ENCODE measurements at regions not wholly inside any gene's neighbourhood (a gene's known extent, or its start where the extent isn't known, plus 50 kb on each side); places are given as distances from the start of the nearest gene placed in this dataset.

DNA sequence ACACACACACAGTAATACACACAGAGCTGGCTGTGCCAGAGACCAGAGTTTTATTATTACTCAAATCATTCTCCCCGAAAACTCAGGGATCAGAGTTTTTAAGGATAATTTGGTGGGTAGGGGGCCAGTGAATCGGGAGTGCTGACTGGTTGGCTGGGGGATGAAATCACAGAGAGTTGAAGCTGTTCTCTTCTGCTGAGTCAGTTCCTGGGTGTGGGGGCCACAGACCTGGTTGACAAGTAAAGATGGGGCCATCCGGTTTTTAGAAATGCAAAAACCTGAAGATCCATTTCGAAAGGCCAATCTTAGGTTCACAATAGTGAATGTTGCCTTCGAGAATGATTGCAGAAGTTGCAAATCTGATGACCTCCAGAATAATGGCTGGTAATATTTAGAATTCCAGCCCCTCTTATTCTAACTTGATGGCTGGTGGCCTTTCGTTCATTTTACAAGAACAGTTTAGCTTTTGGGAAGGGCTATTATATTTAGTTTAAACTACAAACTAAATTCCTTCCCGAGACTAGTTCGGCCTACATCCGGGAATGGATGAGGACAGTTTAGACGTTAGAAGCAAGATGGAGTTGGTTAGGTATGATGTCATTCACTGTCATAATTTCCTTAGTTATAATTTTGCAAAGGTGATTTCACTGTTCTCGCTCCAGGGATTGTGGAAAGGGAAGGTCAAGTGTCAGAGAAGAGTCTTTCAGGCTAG, 123.2 kb downstream of the KCNJ18 start:
- BruUV-seq (replicated peaks): no TSS peak
- Histone ChIP-seq H3K27ac (ENCODE audit: low read depth, low read length, poor library complexity, severe bottlenecking) (no peak overlapping the region), H3K36me3 (ENCODE audit: insufficient read depth, low read length, poor library complexity, severe bottlenecking) (no peaks in the 10 kb centered on the region), H3K27me3 (replicated peaks; ENCODE audit: insufficient read depth, low read depth, low read length, poor library complexity) (no peaks in the 10 kb centered on the region), H3K4me3 (ENCODE audit: low read depth, low read length, poor library complexity, severe bottlenecking) (no peak overlapping the region), H3K9me3 (ENCODE audit: low read depth, low read length, poor library complexity, severe bottlenecking) (peaks cover 48% of the 10 kb centered on the region), H3K4me1 (ENCODE audit: insufficient read depth, low read length, poor library complexity, severe bottlenecking) (no peaks in the 10 kb centered on the region)
- TF ChIP-seq, protein P1, sequence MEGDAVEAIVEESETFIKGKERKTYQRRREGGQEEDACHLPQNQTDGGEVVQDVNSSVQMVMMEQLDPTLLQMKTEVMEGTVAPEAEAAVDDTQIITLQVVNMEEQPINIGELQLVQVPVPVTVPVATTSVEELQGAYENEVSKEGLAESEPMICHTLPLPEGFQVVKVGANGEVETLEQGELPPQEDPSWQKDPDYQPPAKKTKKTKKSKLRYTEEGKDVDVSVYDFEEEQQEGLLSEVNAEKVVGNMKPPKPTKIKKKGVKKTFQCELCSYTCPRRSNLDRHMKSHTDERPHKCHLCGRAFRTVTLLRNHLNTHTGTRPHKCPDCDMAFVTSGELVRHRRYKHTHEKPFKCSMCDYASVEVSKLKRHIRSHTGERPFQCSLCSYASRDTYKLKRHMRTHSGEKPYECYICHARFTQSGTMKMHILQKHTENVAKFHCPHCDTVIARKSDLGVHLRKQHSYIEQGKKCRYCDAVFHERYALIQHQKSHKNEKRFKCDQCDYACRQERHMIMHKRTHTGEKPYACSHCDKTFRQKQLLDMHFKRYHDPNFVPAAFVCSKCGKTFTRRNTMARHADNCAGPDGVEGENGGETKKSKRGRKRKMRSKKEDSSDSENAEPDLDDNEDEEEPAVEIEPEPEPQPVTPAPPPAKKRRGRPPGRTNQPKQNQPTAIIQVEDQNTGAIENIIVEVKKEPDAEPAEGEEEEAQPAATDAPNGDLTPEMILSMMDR (conservative IDR thresholded peaks at IDR 0.05; ENCODE audit: low read depth, low read length): no peak
- no peak for TF ChIP-seq EZH2 (IDR thresholded peaks at IDR 0.05; ENCODE audit: borderline replicate concordance, low read depth, low read length, poor library complexity, severe bottlenecking)
- ChIA-PET CTCF (no interaction called here), POLR2A (ENCODE audit: low non-redundant PET) (no interaction called here)
- intact Hi-C loops (cut with micrococcal nuclease; ENCODE audit: unreplicated experiment): no loop called here
- DNase-seq (ENCODE audit: low spot score): no peak

DNA sequence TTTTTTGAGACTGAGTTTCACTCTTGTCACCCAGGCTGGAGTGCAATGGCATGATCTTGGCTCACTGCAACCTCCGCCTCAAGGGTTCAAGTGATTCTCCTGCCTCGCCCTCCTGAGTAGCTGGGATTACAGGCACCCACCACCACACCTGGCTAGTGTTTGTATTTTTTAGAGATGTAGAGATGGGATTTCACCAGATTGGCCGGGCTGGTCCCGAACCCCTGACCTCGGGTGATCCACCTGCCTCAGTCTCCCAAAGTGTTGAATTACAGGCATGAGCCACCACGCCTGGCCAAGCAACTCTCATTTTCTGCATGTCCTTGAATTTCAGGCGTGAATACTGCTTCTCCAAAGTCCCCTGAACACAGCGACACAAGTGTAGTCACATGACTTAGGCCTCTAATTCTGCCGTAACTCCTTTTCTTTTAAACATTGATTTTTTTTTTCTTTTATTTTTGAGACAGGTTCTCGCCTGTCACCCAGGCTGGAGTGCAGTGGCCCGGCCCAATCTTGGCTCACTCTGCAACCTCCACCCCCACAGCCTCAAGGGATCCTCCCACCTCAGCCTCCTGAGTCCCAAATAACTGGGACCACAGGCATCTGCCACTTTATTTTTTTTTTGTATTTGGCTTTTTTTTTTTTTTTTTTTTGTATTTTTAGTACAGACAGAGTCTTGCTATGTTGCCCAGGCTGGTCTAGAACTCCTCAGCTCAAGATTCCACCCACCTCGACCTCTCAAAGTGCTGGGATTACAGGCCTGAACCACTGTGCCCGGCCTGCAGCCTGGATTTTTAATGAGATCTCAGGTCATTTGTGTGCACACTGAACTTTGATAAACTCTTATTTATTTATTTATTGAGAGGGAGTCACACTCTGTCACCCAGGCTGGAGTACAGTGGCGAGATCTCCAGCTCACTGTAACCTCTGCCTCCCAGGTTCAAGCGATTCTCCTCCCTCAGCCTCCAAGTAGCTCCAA, 124.6 kb downstream of the KCNJ18 start:
- H3K27me3 ChIP-seq (replicated peaks; ENCODE audit: insufficient read depth, low read depth, low read length, poor library complexity): no peaks in the 10 kb centered on the region
- no peak for TF ChIP-seq EZH2 (IDR thresholded peaks at IDR 0.05; ENCODE audit: borderline replicate concordance, low read depth, low read length, poor library complexity, severe bottlenecking)
- TF ChIP-seq, protein P1 (conservative IDR thresholded peaks at IDR 0.05; ENCODE audit: low read depth, low read length): no peak
- H3K36me3 ChIP-seq (ENCODE audit: insufficient read depth, low read length, poor library complexity, severe bottlenecking): no peaks in the 10 kb centered on the region
- DNase-seq (ENCODE audit: low spot score): no peak
- CTCF ChIA-PET: no interaction called here
- no peak overlapping the region for H3K4me3 ChIP-seq (ENCODE audit: low read depth, low read length, poor library complexity, severe bottlenecking)
- intact Hi-C loops (cut with micrococcal nuclease; ENCODE audit: unreplicated experiment): no loop called here
- POLR2A ChIA-PET (ENCODE audit: low non-redundant PET): no interaction called here
- H3K4me1 ChIP-seq (ENCODE audit: insufficient read depth, low read length, poor library complexity, severe bottlenecking): no peaks in the 10 kb centered on the region
- BruUV-seq (replicated peaks): no TSS peak
- no peak overlapping the region for H3K27ac ChIP-seq (ENCODE audit: low read depth, low read length, poor library complexity, severe bottlenecking)
- peaks cover 60% of the 10 kb centered on the region for H3K9me3 ChIP-seq (ENCODE audit: low read depth, low read length, poor library complexity, severe bottlenecking)

DNA sequence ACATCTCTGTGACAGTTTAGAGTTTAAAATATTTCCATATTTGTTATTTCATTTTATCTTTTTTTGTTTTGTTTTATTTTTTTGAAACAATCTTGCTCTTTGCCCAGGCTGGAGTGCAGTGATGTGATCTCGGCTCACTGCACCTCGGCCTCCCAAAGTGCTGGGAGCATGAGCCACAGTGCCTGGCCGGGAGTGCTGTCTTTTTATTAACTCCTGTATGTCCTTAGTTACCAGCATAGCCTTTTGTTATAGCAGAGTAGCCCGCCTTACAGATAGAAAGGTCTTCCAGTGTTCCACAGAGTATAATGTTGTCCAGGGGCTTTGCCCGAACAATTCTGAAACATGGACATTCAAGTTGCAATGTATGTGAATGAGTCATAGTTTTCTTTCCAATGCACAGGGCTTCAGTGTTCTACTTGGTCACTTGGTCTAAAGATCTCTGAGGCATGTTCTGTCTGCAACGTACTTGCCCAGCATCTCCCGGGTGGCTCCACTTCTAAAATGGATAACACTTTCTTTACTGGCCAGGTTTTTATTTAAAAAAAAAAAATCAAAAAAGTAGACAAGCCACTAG, 125.6 kb downstream of the KCNJ18 start:
- TF ChIP-seq, protein P1 (conservative IDR thresholded peaks at IDR 0.05; ENCODE audit: low read depth, low read length): no peak
- TF ChIP-seq EZH2 (IDR thresholded peaks at IDR 0.05; ENCODE audit: borderline replicate concordance, low read depth, low read length, poor library complexity, severe bottlenecking): no peak
- Histone ChIP-seq H3K27me3 (replicated peaks; ENCODE audit: insufficient read depth, low read depth, low read length, poor library complexity) (no peaks in the 10 kb centered on the region), H3K4me1 (ENCODE audit: insufficient read depth, low read length, poor library complexity, severe bottlenecking) (no peaks in the 10 kb centered on the region), H3K9me3 (ENCODE audit: low read depth, low read length, poor library complexity, severe bottlenecking) (peaks cover 67% of the 10 kb centered on the region), H3K27ac (ENCODE audit: low read depth, low read length, poor library complexity, severe bottlenecking) (no peak overlapping the region), H3K36me3 (ENCODE audit: insufficient read depth, low read length, poor library complexity, severe bottlenecking) (no peaks in the 10 kb centered on the region), H3K4me3 (ENCODE audit: low read depth, low read length, poor library complexity, severe bottlenecking) (no peak overlapping the region)
- intact Hi-C loops (cut with micrococcal nuclease; ENCODE audit: unreplicated experiment): no loop called here
- no peak for DNase-seq (ENCODE audit: low spot score)
- CTCF ChIA-PET: no interaction called here
- POLR2A ChIA-PET (ENCODE audit: low non-redundant PET): no interaction called here
- no TSS peak for BruUV-seq (replicated peaks)
